GM21390 (cell line): ENCODE measurements at regions not wholly inside any gene's neighbourhood (a gene's known extent, or its start where the extent isn't known, plus 50 kb on each side); places are given as distances from the start of the nearest gene placed in this dataset.

Source experiments
- ATAC-seq: cut with Tn5 transposase; IDR thresholded peaks from one replicate; pipeline ENCODE4 v1.9.1; 2021; ENCODE audit not compliant: unreplicated experiment

- no peak for ATAC-seq
Observed at GRCh38 chr9:38771593-38771992, 51.7 kb upstream of the FAM240B start.
